Amygdala (tissue), 56 donors: ENCODE measurements at regions not wholly inside any gene's neighbourhood (a gene's known extent, or its start where the extent isn't known, plus 50 kb on each side); places are given as distances from the start of the nearest gene placed in this dataset.

ENCODE experiments used
- DNase-seq, 56 donors: peaks; one replicate each; lab custom pipeline; 2025; lab: John Stamatoyannopoulos, UW

DNA sequence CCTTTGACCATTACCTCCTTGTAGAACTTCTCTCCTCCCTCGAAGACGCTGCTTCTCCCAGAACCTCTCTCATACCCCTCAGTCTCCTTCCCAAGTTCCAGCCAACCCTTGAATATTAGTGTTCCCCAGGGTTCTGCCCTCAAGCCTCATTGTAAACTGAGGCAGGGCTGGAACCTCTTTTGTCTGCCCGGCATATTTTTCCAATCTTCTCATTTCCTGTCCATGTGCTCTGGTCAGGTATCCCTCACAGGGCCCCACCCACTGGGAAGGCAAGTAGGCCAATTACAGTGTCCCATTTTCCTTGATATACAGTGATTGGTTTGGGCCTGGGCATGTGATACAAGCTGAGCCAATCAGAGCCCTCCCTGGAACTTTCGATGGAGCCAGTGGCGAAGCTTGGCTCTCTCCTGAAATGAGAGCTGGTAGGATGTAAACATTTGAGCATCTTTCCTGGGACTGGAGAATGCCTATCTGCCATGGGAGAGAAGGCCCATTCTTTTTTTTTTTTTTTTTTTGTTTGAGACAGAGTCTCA is 57.1 kb upstream of the ID3 start:
- no peak for DNase-seq

DNA sequence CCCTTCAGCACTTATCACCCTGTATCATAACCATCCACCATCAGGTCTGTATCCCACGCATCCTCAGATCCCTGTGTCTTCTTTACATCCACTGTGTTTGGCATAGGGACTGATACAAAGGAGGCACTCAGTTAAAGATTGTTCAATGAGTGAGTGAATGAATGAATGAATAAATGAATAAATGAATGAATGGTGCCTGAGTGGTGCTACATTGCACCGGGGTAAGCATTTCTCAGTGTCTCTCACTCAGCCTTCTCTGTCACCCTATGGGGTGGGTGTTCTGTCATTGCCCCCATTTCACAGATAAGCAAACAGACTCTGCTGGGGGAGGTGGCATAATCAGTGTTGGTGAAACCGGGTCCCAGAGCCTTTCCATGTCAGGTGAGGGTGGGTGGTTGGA is 56.6 kb upstream of the ID3 start:
- no peak for DNase-seq

DNA sequence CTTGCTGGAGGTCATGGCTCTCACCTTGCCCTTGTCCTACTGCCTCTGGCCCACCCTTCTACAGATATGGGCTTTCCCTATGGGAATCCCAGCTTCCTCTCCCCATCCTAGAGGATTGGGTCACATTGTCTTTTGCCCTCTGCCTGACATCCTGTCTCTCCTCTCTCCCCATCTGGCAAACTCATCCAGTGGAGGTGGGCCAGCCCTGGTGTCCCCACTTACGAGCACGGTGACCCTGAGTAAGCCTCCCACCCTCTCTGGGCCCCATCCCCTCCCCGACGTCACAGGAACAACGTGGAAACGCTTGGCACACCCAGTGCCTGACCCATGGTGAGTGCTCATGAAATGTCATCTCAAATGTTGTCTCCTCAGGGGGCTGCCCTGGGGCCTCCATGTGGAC is 56.1 kb upstream of the ID3 start:
- no peak for DNase-seq

DNA sequence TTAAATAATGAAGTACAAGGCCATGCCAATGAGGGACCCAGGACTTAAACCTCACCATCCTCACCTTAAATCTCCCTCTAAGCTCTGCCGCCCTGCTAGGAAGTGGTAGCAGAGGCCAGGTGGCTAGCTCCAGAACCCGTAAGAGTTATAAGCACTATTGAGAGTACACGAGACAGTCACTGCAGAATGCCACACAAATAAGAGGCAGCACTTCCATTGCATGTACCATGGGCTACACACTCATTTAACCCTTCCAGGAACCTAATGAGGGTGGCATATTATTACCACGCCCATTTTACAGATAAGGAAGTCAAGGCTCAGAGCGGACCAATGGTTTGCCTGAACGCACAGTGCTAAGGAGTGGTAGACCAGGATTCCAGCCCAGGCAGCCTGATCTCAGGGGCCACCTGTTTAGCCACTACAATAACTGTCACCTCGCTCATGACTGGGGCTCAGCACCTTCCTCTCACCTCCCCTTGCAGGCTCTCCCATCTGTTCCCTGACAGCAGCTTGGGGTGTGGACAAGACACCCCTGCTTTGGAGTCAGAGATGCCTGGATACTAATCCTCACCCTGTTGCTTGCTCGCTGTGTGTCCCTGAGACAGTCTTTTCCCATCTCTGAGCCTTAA is 54.8 kb upstream of the ID3 start:
- DNase-seq, result no peak

DNA sequence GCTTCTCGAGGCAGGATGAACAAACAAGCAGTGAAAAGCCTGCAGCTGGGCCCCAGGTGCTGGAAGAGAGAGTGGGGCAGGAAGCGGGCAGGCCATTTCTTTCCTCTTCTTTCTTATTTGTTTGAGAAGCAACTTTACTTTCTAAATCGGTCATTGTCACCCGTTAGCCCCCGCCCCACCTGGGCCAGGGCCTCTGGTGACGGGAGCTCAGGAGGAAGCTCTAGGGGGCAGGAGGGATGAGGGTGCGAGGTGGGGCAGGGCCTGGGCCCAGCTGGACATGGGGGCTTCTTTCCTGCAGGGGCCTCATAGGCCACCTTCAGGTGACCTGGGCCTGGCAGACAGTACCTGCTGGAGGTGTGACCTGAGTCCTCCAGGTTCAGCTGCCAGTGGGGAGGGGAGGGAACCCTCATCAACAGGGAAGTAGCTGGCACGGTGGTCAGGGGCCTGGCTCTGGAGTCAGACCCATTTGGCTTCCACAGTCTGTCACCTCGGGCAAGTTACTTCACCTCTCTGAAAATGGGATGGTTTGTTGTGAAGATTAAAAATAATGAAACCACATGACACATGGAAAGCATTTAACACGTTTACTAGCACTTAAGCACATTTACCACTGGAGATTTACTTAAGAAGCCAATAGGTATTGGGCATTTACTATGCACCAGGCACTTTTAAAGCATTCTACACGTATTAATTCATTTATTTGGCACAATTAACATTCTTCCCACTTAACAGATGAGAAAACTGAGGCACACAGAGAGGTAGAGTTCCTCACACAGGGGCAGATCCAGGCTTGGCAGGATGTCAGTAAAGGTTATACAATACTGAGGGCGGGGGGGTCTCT is 54.1 kb upstream of the ID3 start:
- no peak for DNase-seq

DNA sequence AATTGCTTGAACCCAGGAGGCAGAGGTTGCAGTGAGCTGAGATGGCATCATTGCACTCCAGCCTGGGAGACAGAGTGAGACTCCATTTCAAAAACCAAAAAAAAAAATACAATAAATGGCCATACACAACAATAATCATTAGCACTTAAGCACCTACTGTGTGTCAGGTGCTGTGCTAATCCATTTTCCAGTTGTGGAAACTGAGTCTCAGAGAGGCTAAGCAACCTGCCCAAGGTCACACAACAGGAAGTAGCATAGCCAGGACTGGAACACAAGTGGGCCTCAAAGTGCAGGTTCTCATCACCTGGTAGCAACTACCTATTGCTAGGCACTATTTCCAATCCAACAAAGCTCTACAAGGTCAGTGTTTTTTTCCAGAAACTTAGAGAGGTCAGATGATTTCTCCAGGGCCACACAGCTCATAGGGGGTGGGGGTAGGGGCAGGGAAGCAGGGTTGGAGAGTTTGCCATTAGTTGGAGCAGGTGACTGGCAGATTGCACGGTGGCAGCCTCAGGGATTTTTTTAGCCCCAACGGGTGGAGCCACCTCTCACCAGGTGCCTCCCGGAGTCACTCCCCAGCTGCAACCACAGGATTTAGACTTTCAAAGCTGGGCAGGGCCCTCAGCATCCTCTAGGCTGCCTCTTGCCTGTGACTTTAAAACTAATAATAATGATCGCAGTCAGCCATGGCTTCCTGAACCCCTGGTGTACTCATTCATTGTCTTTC is 52.5 kb upstream of the ID3 start:
- DNase-seq, result no peak

DNA sequence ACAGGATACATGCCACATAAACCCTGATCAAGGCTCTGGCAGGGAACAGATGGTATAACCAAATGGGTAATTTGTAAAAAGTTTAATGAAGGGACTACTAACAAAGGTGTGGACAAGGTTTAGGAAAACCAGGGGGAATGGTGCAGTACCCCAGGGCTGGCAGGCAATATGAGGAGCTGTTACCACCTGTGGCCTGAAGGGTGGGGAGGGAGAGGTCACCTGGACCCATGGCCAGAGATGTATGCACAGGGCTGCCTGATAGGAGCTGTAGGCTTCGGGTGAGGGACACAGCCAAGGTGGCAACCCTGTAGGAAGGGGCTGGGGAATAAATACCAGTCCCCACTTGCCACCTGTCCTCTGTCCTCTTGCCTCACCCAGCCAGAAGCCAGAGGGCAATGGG is 51.4 kb upstream of the ID3 start:
- no peak for DNase-seq

DNA sequence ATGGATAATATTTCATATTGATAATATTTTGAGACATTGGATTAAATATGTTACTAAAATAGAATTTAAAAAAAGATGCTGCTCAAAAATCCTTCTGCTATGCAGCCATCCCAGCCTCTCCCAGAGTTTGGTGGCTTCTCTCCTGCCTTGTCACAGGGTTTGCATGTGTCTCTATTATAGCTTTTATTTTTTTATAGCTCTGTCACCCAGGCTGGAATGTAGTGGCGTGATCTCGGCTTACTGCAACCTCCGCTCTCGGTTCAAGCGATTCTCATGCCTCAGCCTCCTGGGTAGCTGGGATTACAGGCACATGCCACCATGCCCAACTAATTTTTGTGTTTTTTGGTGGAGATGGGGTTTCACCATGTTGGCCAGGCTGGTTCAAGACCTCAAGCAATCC is 50.7 kb upstream of the ID3 start:
- no peak for DNase-seq
